K562 (cell line): ENCODE measurements at regions not wholly inside any gene's neighbourhood (a gene's known extent, or its start where the extent isn't known, plus 50 kb on each side); places are given as distances from the start of the nearest gene placed in this dataset.

Source experiments
- ATAC-seq: fragments of 200-7000 bp; cut with Tn5 transposase; 3 replicates; pipeline ENCODE4 v1.9.1; 2020; ENCODE audit warnings: moderate library complexity
- BruUV-seq: library from RNA; stranded (reverse); fragments of 400-500 nt; replicated peaks from 2 replicates; lab custom pipeline; 2021; lab: Mats Ljungman, UMichigan
- CTCF ChIA-PET: fragments of 300-600 bp; formaldehyde crosslinking; extraction: SDS; loops from one replicate; lab custom pipeline; 2021; ENCODE audit warnings: low intra/inter-chr PET ratio; lab: Yijun Ruan, JAX
- POLR2A ChIA-PET: fragments of 300-600, 350-650 bp; sonication (Branson Sonifier 250); formaldehyde crosslinking; extraction: SDS; loops from one replicate; lab custom pipeline; 2021; ENCODE audit warnings: antibody characterized with exemption, inconsistent platforms; lab: Yijun Ruan, JAX
- DNase-seq, 4 experiments: peaks; one replicate each; pipeline versions ENCODE4 v3.0.0 to v3.0.0-alpha.2; 2011 to 2018; ENCODE audit warnings: low spot score in 3 of 4, mixed read lengths in 3 of 4; ENCODE audit errors: extremely low read depth in 1 of 4
- FAIRE-seq: peaks from 2 replicates; lab custom pipeline; 2011; peaks lifted over from hg19 to GRCh38; lab: Jason Lieb, UNC
- H2AFZ ChIP-seq: 2 replicates; pipeline ENCODE4 v1.6.0; 2011; ENCODE audit warnings: low read depth, low read length, control low read depth, inconsistent platforms
- H3K27ac ChIP-seq: fragments of 200-600 bp; 3 replicates; pipeline ENCODE4 v1.8.0; 2011; ENCODE audit warnings: low read depth, mild to moderate bottlenecking, control low read depth, inconsistent platforms, low read length, moderate library complexity, mixed read lengths; ENCODE audit errors: extremely low read depth
- H3K27me3 ChIP-seq, 2 experiments: fragments of 300-600 bp in 1 of 2; 2 replicates in 1 of 2; 3 replicates in 1 of 2; pipeline versions ENCODE4 v1.6.0 to v1.8.0; 2011; ENCODE audit warnings: inconsistent platforms in 2 of 2, low read length in 2 of 2, mild to moderate bottlenecking in 1 of 2, mixed read lengths in 1 of 2, moderate library complexity in 1 of 2; ENCODE audit not compliant: control insufficient read depth in 2 of 2, insufficient read depth in 2 of 2
- H3K36me3 ChIP-seq: fragments of 300-600 bp; 3 replicates; pipeline ENCODE4 v1.8.0; 2011; ENCODE audit warnings: mild to moderate bottlenecking, low read length, inconsistent platforms; ENCODE audit not compliant: control insufficient read depth, insufficient read depth
- H3K4me1 ChIP-seq, 2 experiments: fragments of 200-600 bp in 1 of 2; replicated peaks in 1 of 2; 2 replicates in 1 of 2; 3 replicates in 1 of 2; pipeline versions ENCODE4 v1.5.1 to v1.8.0; 2011; ENCODE audit warnings: inconsistent platforms in 2 of 2, low read length in 2 of 2, mild to moderate bottlenecking in 1 of 2, mixed read lengths in 1 of 2, moderate library complexity in 1 of 2; ENCODE audit not compliant: control insufficient read depth in 2 of 2, insufficient read depth in 2 of 2
- H3K4me2 ChIP-seq: 2 replicates; pipeline ENCODE4 v1.6.1; 2011; ENCODE audit warnings: low read length, control low read depth, inconsistent platforms, mixed read lengths; ENCODE audit not compliant: insufficient read depth
- H3K4me3 ChIP-seq: fragments of 200-600 bp; sonication (generic), shearing (Covaris generic); 2 replicates; pipeline ENCODE4 v1.5.1; 2016; ENCODE audit warnings: control low read depth, inconsistent platforms
- H3K79me2 ChIP-seq: fragments of 200-600 bp; 3 replicates; pipeline ENCODE4 v1.8.0; 2011; ENCODE audit warnings: low read length, inconsistent platforms; ENCODE audit not compliant: control insufficient read depth, insufficient read depth
- H3K9ac ChIP-seq, 2 experiments: 2 replicates each; pipeline versions ENCODE4 v1.6.0 to v1.6.1; 2011; ENCODE audit warnings: low read depth in 2 of 2, low read length in 2 of 2, control low read depth in 1 of 2, inconsistent platforms in 1 of 2, mild to moderate bottlenecking in 1 of 2, mixed read lengths in 1 of 2; ENCODE audit not compliant: insufficient read depth in 1 of 2
- H3K9me1 ChIP-seq: one replicate; pipeline ENCODE4 v1.6.0; 2011; ENCODE audit warnings: inconsistent platforms, mild to moderate bottlenecking, low read length, moderate library complexity; ENCODE audit not compliant: control insufficient read depth, insufficient read depth
- H3K9me3 ChIP-seq: replicated peaks from 2 replicates; pipeline ENCODE4 v1.5.1; 2011; ENCODE audit warnings: low read depth, low read length, inconsistent platforms; ENCODE audit not compliant: control insufficient read depth, insufficient read depth
- H4K20me1 ChIP-seq: replicated peaks from 2 replicates; pipeline ENCODE4 v1.6.1; 2011; ENCODE audit warnings: low read length, inconsistent platforms, mixed read lengths; ENCODE audit not compliant: control insufficient read depth, insufficient read depth
- GABPB2 ChIP-seq: fragments of 250-450 bp; sonication (Bioruptor Pico); conservative IDR thresholded peaks from 2 replicates; pipeline ENCODE4 v1.5.1; 2021; ENCODE audit warnings: mild to moderate bottlenecking
- L3MBTL2 ChIP-seq: fragments of 450-650 bp; IDR thresholded peaks from 2 replicates; pipeline ENCODE4 v1.6.1; 2016; ENCODE audit warnings: mild to moderate bottlenecking, moderate library complexity
- MTA2 ChIP-seq: fragments of 450-650 bp; IDR thresholded peaks from 2 replicates; pipeline ENCODE4 v1.6.1; 2016; ENCODE audit warnings: low read depth
- MTA3 ChIP-seq: fragments of 450-650 bp; formaldehyde crosslinking; IDR thresholded peaks from 2 replicates; pipeline ENCODE4 v1.6.1; 2017; ENCODE audit warnings: mild to moderate bottlenecking, borderline replicate concordance
- RB1 ChIP-seq: fragments of 450-650 bp; IDR thresholded peaks from 2 replicates; pipeline ENCODE4 v1.6.1; 2017; ENCODE audit warnings: low read depth, mild to moderate bottlenecking
- SAFB ChIP-seq: fragments of 200-400 bp; formaldehyde crosslinking; IDR thresholded peaks from 2 replicates; pipeline ENCODE4 v1.6.1; 2017; ENCODE audit warnings: low read depth, low read length, borderline replicate concordance
- WGBS: fragments of 100-300 bp; shearing (Covaris generic); methylation state at CpG from one replicate; pipeline ENCODE4 v1.1.6; 2016; ENCODE audit warnings: low coverage, mixed read lengths; ENCODE audit not compliant: insufficient coverage; ENCODE audit errors: missing lambda C conversion rate; 5-methylcytosine and 5-hydroxymethylcytosine counted together
- in situ Hi-C: fragments of 300-500 bp; cut with MboI; formaldehyde crosslinking; loops from 4 replicates; pipeline ENCODE4 v1.15.0; 2018; ENCODE audit warnings: inconsistent platforms, mixed read lengths
- intact Hi-C: fragments of 100-400 bp; cut with micrococcal nuclease; formaldehyde crosslinking; loops from 2 replicates; pipeline ENCODE4 v1.14.2; 2022
- TF ChIP-seq, protein P1 (sequence below): fragments of 250-450 bp; sonication (Bioruptor Pico); IDR thresholded peaks from 2 replicates; pipeline ENCODE4 v1.4.0; 2020; ENCODE audit warnings: mild to moderate bottlenecking, moderate library complexity

DNA sequence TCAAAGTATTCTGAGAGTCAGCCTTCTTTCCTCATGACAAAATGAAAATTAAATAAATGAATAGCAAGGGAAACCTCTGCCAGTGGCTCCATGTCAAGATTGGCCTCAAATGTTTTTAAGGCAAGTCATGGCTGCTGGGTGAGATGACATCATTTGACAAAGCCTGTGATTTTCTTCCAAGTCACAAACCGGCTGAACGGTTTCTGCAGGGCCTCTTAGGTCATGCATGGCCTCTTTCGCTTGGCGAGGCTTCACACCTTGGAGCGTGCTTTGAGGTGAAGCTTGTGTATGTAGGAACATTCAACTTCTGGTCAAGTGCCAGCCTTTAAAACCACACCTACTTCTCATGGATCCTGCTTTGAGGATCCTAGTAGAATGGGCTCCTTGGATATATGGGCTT lies 161.0 kb upstream of the ZNF618 start:
- POLR2A ChIA-PET, result no interaction called here
- Histone ChIP-seq H3K27me3 (peaks cover 0 to 6% of the 10 kb centered on the region in 2 experiments; a peak in 1 of 5 replicates), H4K20me1 (no peaks in the 10 kb centered on the region), H3K36me3 (no peaks in the 10 kb centered on the region), H3K4me3 (no peak overlapping the region), H3K4me2 (no peak overlapping the region), H3K9me1 (no peaks in the 10 kb centered on the region), H3K9ac (no peak overlapping the region), H3K4me1 (no peaks in the 10 kb centered on the region), H3K79me2 (no peaks in the 10 kb centered on the region), H3K27ac (no peak overlapping the region), H3K9me3 (no peaks in the 10 kb centered on the region), H2AFZ (no peak overlapping the region)
- no peak for FAIRE-seq
- TF ChIP-seq, protein P1, sequence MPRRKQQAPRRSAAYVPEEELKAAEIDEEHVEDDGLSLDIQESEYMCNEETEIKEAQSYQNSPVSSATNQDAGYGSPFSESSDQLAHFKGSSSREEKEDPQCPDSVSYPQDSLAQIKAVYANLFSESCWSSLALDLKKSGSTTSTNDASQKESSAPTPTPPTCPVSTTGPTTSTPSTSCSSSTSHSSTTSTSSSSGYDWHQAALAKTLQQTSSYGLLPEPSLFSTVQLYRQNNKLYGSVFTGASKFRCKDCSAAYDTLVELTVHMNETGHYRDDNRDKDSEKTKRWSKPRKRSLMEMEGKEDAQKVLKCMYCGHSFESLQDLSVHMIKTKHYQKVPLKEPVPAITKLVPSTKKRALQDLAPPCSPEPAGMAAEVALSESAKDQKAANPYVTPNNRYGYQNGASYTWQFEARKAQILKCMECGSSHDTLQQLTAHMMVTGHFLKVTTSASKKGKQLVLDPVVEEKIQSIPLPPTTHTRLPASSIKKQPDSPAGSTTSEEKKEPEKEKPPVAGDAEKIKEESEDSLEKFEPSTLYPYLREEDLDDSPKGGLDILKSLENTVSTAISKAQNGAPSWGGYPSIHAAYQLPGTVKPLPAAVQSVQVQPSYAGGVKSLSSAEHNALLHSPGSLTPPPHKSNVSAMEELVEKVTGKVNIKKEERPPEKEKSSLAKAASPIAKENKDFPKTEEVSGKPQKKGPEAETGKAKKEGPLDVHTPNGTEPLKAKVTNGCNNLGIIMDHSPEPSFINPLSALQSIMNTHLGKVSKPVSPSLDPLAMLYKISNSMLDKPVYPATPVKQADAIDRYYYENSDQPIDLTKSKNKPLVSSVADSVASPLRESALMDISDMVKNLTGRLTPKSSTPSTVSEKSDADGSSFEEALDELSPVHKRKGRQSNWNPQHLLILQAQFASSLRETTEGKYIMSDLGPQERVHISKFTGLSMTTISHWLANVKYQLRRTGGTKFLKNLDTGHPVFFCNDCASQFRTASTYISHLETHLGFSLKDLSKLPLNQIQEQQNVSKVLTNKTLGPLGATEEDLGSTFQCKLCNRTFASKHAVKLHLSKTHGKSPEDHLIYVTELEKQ (CRISPR knock-in tag), result no peak
- no peak for TF ChIP-seq MTA3
- no peak for TF ChIP-seq RB1
- TF ChIP-seq MTA2, result no peak
- no peak for TF ChIP-seq SAFB
- TF ChIP-seq L3MBTL2, result 0 out of 2 replicates have a peak, but pooled peaks have one; percentile 26
- TF ChIP-seq GABPB2 (CRISPR knock-in tag), result no peak
- intact Hi-C loops, result no loop called here
- 0% methylated on average over 5 of the region's 5 CpGs for WGBS
- no TSS peak for BruUV-seq
- no peak for DNase-seq
- CTCF ChIA-PET, result no interaction called here
- in situ Hi-C loops, result no loop called here
- no peak for ATAC-seq
